SH-SY5Y (cell line): ENCODE measurements at regions not wholly inside any gene's neighbourhood (a gene's known extent, or its start where the extent isn't known, plus 50 kb on each side); places are given as distances from the start of the nearest gene placed in this dataset.

ENCODE experiments used
- GATA2 ChIP-seq: IDR thresholded peaks from 2 replicates; pipeline ENCODE4 v1.6.1; 2011; ENCODE audit warnings: mild to moderate bottlenecking, low read depth, low read length
- GATA3 ChIP-seq: IDR thresholded peaks from 2 replicates; pipeline ENCODE4 v1.6.1; 2011; ENCODE audit warnings: low read depth, mild to moderate bottlenecking, low read length, moderate library complexity

GRCh38 chr21:16492892-16493291 is 763.1 kb downstream of the USP25 start:
- TF ChIP-seq GATA2, result no peak
- TF ChIP-seq GATA3, result no peak

GRCh38 chr21:16496609-16497008 is 766.8 kb downstream of the USP25 start:
- TF ChIP-seq GATA2 (no peak), GATA3 (no peak)

- TF ChIP-seq GATA3 (no peak), GATA2 (no peak)
Measured at GRCh38 chr21:16500271-16500670, 770.5 kb downstream of the USP25 start.

- TF ChIP-seq GATA2, result no peak
- no peak for TF ChIP-seq GATA3
Measured at GRCh38 chr21:16502273-16502672, 772.5 kb downstream of the USP25 start.

- no peak for TF ChIP-seq GATA3
- TF ChIP-seq GATA2, result no peak
Measured at GRCh38 chr21:16502897-16503296, 773.1 kb downstream of the USP25 start.

- TF ChIP-seq GATA3, result no peak
- no peak for TF ChIP-seq GATA2
Measured at GRCh38 chr21:16504281-16504680, 774.5 kb downstream of the USP25 start.

GRCh38 chr21:16504766-16505165 is 775.0 kb downstream of the USP25 start:
- TF ChIP-seq GATA2 (no peak), GATA3 (no peak)

GRCh38 chr21:16509476-16509875 is 779.7 kb downstream of the USP25 start:
- TF ChIP-seq GATA2 (no peak), GATA3 (no peak)

- TF ChIP-seq GATA3 (no peak), GATA2 (no peak)
Measured at GRCh38 chr21:16514316-16514715, 784.5 kb downstream of the USP25 start.

- TF ChIP-seq GATA3, result no peak
- TF ChIP-seq GATA2, result no peak
Measured at GRCh38 chr21:16517383-16517782, 787.6 kb downstream of the USP25 start.

GRCh38 chr21:16519036-16519435 is 789.3 kb downstream of the USP25 start:
- TF ChIP-seq GATA2, result no peak
- TF ChIP-seq GATA3, result no peak

- TF ChIP-seq GATA2 (no peak), GATA3 (no peak)
Measured at GRCh38 chr21:16519644-16520043, 789.9 kb downstream of the USP25 start.

GRCh38 chr21:16522548-16522947 is 792.8 kb downstream of the USP25 start:
- no peak for TF ChIP-seq GATA3
- TF ChIP-seq GATA2, result no peak

- TF ChIP-seq GATA2, result no peak
- no peak for TF ChIP-seq GATA3
Measured at GRCh38 chr21:16530656-16531055, 800.9 kb downstream of the USP25 start.

GRCh38 chr21:16532840-16533239 is 803.1 kb downstream of the USP25 start:
- no peak for TF ChIP-seq GATA3
- TF ChIP-seq GATA2, result no peak

- TF ChIP-seq GATA3, result no peak
- TF ChIP-seq GATA2, result peak; percentile 16; the same call in 1 of the 2 replicates
Measured at GRCh38 chr21:16533692-16534407, 804.1 kb downstream of the USP25 start.
